CD8-positive, alpha-beta memory T cell (primary cell): ENCODE measurements at regions not wholly inside any gene's neighbourhood (a gene's known extent, or its start where the extent isn't known, plus 50 kb on each side); places are given as distances from the start of the nearest gene placed in this dataset.

Experiments
- CTCF ChIA-PET: fragments of 350-600 bp; sonication (Branson Sonifier 250); formaldehyde crosslinking; loops from one replicate; lab custom pipeline; 2021; ENCODE audit warnings: antibody characterized with exemption; lab: Charles Lee
- POLR2A ChIA-PET: fragments of 350-600 bp; sonication (Branson Sonifier 250); formaldehyde crosslinking; loops from one replicate; lab custom pipeline; 2021; ENCODE audit warnings: antibody characterized with exemption; lab: Charles Lee
- DNase-seq, 5 donors: peaks; one replicate each; pipeline versions ENCODE4 v3.0.0 to v3.0.0-alpha.2; 2020 to 2022; ENCODE audit warnings: mixed read lengths in 1 of 5
- H3K27ac ChIP-seq: one replicate; pipeline ENCODE4 v1.7.0; 2013; ENCODE audit warnings: low read depth, mild to moderate bottlenecking, low read length, moderate library complexity
- H3K27me3 ChIP-seq: 2 replicates; pipeline ENCODE4 v1.7.0; 2013; ENCODE audit warnings: low read length, mild to moderate bottlenecking; ENCODE audit not compliant: insufficient read depth, poor library complexity, severe bottlenecking
- H3K36me3 ChIP-seq: 2 replicates; pipeline ENCODE4 v1.7.0; 2013; ENCODE audit warnings: mild to moderate bottlenecking, low read length, moderate library complexity; ENCODE audit not compliant: insufficient read depth
- H3K4me1 ChIP-seq: 2 replicates; pipeline ENCODE4 v1.7.0; 2013; ENCODE audit warnings: mild to moderate bottlenecking, low read length, moderate library complexity; ENCODE audit not compliant: insufficient read depth
- H3K4me3 ChIP-seq: 2 replicates; pipeline ENCODE4 v1.7.0; 2013; ENCODE audit warnings: mild to moderate bottlenecking, low read length
- H3K9me3 ChIP-seq: 2 replicates; pipeline ENCODE4 v1.7.0; 2013; ENCODE audit warnings: mild to moderate bottlenecking, low read length
- H3K27ac Mint-ChIP-seq, 8 donors: one replicate each; pipeline ENCODE4 v1.8.0; 2020 to 2021; ENCODE audit warnings: mixed read lengths in 8 of 8, mild to moderate bottlenecking in 6 of 8, inconsistent platforms in 3 of 8, moderate library complexity in 3 of 8
- H3K27me3 Mint-ChIP-seq, 2 donors: one replicate each; pipeline ENCODE4 v1.8.0; 2020 to 2021; ENCODE audit warnings: mixed read lengths in 2 of 2, mild to moderate bottlenecking in 1 of 2, moderate library complexity in 1 of 2
- H3K36me3 Mint-ChIP-seq, 3 donors: one replicate each; pipeline ENCODE4 v1.8.0; 2020 to 2021; ENCODE audit warnings: mixed read lengths in 3 of 3, inconsistent platforms in 1 of 3, mild to moderate bottlenecking in 1 of 3
- H3K4me1 Mint-ChIP-seq, 3 donors: one replicate each; pipeline ENCODE4 v1.8.0; 2020 to 2021; ENCODE audit warnings: mixed read lengths in 3 of 3, inconsistent platforms in 1 of 3, mild to moderate bottlenecking in 1 of 3
- H3K4me3 Mint-ChIP-seq, 7 donors: one replicate each; pipeline ENCODE4 v1.8.0; 2020 to 2021; ENCODE audit warnings: mixed read lengths in 7 of 7, mild to moderate bottlenecking in 6 of 7, moderate library complexity in 4 of 7, inconsistent platforms in 2 of 7
- H3K9me3 Mint-ChIP-seq, 5 donors: one replicate each; pipeline ENCODE4 v1.8.0; 2020 to 2022; ENCODE audit warnings: mixed read lengths in 5 of 5, mild to moderate bottlenecking in 3 of 5, moderate library complexity in 2 of 5, inconsistent platforms in 1 of 5

DNA sequence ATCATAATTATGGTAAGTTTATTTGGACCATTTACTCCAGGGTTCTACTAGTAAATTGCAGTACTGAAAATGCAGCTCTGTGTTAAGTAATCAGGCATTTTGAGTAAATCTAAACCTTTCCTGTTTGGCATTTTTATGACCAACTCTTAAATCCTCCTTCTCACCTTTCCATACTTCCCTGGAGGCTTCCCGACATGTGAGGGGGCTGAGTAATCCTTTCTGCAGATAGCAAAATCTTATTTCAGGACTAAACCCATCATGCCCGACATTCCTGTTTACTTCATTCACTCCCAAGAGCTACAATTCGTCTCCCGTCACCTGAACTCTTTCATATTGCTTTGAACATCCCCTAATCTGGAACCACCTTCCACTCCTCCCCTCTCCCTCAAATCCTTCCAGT, 296.6 kb downstream of the IKZF2 start:
- Mint-ChIP-seq H3K27ac (no peak overlapping the region), H3K9me3 (peaks cover 0 to 10% (median 5%) of the 10 kb centered on the region in 5 donors), H3K4me1 (peaks cover 0 to 4% (median 0%) of the 10 kb centered on the region in 3 donors), H3K4me3 (no peak overlapping the region), H3K36me3 (peaks cover 0 to 12% (median 0%) of the 10 kb centered on the region in 3 donors), H3K27me3 (no peaks in the 10 kb centered on the region)
- ChIA-PET CTCF (no interaction called here), POLR2A (no interaction called here)
- Histone ChIP-seq H3K36me3 (no peaks in the 10 kb centered on the region), H3K4me3 (no peak overlapping the region), H3K9me3 (no peaks in the 10 kb centered on the region), H3K4me1 (no peaks in the 10 kb centered on the region), H3K27me3 (no peaks in the 10 kb centered on the region), H3K27ac (no peak overlapping the region)
- no peak for DNase-seq

DNA sequence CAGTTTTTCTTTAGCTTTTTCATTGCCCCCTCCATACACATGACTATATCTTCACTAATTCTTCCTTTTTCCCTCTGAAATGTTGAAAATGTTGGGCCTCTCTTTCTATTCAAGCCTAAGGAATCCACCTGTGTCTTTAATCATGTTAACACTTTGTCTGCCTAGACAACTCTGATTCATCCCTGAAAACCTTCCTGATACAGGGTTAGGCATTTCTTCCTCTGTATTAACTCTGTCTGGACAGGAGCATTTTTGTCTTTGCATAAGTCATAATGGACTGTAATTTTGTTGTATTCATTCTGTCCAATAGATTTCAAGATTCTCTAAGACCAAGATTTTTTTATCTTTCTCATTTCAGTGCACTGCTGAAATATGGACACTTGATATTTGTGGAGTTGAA, 297.3 kb downstream of the IKZF2 start:
- Mint-ChIP-seq H3K4me1 (peaks cover 0 to 4% (median 0%) of the 10 kb centered on the region in 3 donors), H3K4me3 (no peak overlapping the region), H3K27ac (no peak overlapping the region), H3K36me3 (peaks cover 0 to 6% (median 0%) of the 10 kb centered on the region in 3 donors), H3K27me3 (no peaks in the 10 kb centered on the region), H3K9me3 (peaks cover 0 to 5% (median 4%) of the 10 kb centered on the region in 5 donors)
- no peaks in the 10 kb centered on the region for H3K9me3 ChIP-seq
- CTCF ChIA-PET: no interaction called here
- H3K27ac ChIP-seq: no peak overlapping the region
- DNase-seq: no peak
- H3K4me1 ChIP-seq: no peaks in the 10 kb centered on the region
- no peak overlapping the region for H3K4me3 ChIP-seq
- no peaks in the 10 kb centered on the region for H3K36me3 ChIP-seq
- POLR2A ChIA-PET: no interaction called here
- no peaks in the 10 kb centered on the region for H3K27me3 ChIP-seq

DNA sequence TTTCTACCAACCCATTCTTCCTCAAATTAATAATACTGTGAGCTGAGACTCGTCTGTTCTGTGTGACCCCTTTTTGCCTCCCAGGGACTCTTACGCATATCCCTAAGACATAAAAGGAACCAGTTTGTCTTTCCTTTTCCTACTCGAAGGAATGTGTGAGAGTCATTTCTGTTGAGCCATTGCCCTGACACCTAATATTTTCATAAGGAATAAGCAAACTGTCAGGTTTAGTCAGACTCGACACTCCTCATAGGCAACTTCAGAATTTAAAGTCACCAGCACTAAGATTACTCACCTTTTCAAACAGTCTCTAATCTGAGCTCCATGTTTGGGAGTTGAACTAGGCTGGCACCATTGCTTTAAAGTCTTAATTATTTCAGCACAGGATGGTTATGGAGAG, 305.5 kb downstream of the IKZF2 start:
- no peaks in the 10 kb centered on the region for H3K27me3 Mint-ChIP-seq
- no peaks in the 10 kb centered on the region for H3K9me3 ChIP-seq
- peaks cover 0 to 8% (median 4%) of the 10 kb centered on the region in 3 donors for H3K36me3 Mint-ChIP-seq
- no peak for DNase-seq
- no peak overlapping the region for H3K4me3 ChIP-seq
- H3K27ac ChIP-seq: no peak overlapping the region
- H3K27ac Mint-ChIP-seq: no peak overlapping the region
- H3K4me1 ChIP-seq: no peaks in the 10 kb centered on the region
- H3K4me1 Mint-ChIP-seq: peaks cover 0 to 7% (median 1%) of the 10 kb centered on the region in 3 donors
- H3K4me3 Mint-ChIP-seq: no peak overlapping the region
- H3K27me3 ChIP-seq: no peaks in the 10 kb centered on the region
- no peaks in the 10 kb centered on the region for H3K36me3 ChIP-seq
- ChIA-PET CTCF (no interaction called here), POLR2A (no interaction called here)
- peaks cover 0 to 5% (median 0%) of the 10 kb centered on the region in 5 donors for H3K9me3 Mint-ChIP-seq

DNA sequence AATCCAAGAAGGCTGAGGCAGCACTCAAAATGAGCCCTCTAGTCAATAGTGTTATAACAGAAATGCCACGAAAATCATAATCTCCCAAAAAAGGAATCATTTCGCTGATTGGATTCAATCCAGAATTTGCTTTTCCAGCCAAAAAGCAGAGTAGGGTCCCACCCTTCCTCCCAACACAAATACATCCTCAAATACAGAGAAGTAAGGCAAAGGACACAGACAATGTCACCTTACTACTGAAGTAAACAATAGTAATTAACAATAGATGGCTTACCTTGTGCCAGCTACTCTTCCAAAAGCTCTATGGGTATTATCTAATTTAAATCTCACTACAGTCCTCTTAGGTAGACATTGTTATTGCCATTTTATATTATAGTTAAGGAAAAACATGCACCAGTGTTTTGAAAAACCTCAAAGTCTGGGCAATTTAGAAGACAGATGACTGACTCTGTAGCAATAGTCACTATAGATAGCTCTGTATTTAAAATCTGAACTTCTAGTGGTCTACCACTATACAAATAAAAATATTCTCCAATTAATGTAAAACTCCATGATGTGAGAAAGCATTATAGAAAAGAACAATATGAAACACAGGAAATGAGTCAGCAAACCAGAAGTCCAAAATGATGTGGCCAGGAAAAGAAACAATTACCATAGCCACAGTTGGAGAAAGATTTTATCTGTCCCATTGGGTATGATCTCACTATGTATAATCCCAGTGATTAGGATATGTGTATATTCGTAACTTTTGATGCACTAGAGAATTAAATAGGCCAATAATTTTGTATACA, 305.0 kb upstream of the ERBB4 start:
- Histone ChIP-seq H3K9me3 (no peaks in the 10 kb centered on the region), H3K36me3 (no peaks in the 10 kb centered on the region), H3K27me3 (no peaks in the 10 kb centered on the region), H3K27ac (no peak overlapping the region), H3K4me3 (no peak overlapping the region), H3K4me1 (no peaks in the 10 kb centered on the region)
- Mint-ChIP-seq H3K4me1 (peaks cover 0 to 7% (median 1%) of the 10 kb centered on the region in 3 donors), H3K36me3 (peaks cover 0 to 8% (median 4%) of the 10 kb centered on the region in 3 donors), H3K27me3 (no peaks in the 10 kb centered on the region), H3K9me3 (peaks cover 0 to 5% (median 0%) of the 10 kb centered on the region in 5 donors), H3K4me3 (no peak overlapping the region), H3K27ac (no peak overlapping the region)
- POLR2A ChIA-PET: no interaction called here
- no peak for DNase-seq
- CTCF ChIA-PET: no interaction called here

DNA sequence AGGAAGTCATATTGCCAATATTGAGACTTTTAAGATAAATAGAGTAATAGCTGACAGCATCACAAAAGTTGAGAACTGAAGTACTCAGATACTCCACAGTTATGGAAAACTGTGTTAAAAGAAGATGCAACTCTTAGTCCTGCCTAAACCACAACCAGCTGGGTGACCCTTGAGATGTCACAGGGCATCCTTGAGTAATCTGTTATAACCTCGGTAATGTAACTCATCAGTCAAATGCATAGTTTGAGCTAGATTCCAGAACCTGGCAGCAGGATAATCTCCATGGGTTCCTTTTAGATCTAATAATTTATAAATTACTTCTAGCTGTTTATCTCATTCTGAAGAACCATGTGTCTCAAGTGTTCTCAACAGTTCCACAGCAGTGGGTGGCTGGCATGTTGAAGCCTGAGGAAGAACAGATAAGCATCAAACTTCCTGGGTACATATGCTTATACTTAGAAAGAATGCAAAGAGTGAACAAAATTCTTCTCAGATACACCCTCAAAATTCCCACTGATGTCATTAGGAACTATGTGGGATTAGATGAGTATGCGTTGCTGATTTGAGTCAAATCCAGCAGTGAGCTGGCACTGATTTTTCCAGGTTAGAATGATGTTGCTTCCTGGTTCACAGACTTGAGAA, 304.1 kb upstream of the ERBB4 start:
- Mint-ChIP-seq H3K9me3 (peaks cover 0 to 5% (median 0%) of the 10 kb centered on the region in 5 donors), H3K36me3 (peaks cover 0 to 8% (median 4%) of the 10 kb centered on the region in 3 donors), H3K27ac (no peak overlapping the region), H3K27me3 (no peaks in the 10 kb centered on the region), H3K4me3 (no peak overlapping the region), H3K4me1 (peaks cover 0 to 7% (median 1%) of the 10 kb centered on the region in 3 donors)
- CTCF ChIA-PET: no interaction called here
- no peaks in the 10 kb centered on the region for H3K4me1 ChIP-seq
- POLR2A ChIA-PET: no interaction called here
- no peak for DNase-seq
- H3K36me3 ChIP-seq: no peaks in the 10 kb centered on the region
- H3K27ac ChIP-seq: no peak overlapping the region
- H3K4me3 ChIP-seq: no peak overlapping the region
- H3K27me3 ChIP-seq: no peaks in the 10 kb centered on the region
- H3K9me3 ChIP-seq: no peaks in the 10 kb centered on the region

DNA sequence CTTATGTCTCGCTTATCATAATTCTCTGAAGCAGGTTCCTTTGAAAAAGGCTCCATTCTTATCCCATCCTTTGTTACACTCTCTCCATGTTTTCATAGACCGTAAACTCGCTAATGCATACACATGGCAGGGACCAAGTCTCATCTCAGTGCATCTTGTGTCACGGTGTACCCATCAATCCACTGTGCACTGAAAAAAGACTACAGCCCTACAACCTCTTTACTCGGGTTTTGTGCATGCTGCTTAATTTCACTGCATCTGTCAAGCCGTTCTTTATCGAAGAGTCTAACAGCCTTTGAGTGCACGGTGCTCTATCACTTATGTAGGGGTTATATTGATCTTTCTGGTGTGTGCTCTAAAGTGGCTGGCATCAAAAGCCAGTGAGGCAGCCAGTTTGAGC, 302.9 kb upstream of the ERBB4 start:
- H3K27ac Mint-ChIP-seq: no peak overlapping the region
- ChIA-PET POLR2A (no interaction called here), CTCF (no interaction called here)
- H3K4me3 Mint-ChIP-seq: no peak overlapping the region
- no peak for DNase-seq
- Histone ChIP-seq H3K27me3 (no peaks in the 10 kb centered on the region), H3K4me3 (no peak overlapping the region), H3K9me3 (no peaks in the 10 kb centered on the region), H3K27ac (no peak overlapping the region), H3K4me1 (no peaks in the 10 kb centered on the region), H3K36me3 (no peaks in the 10 kb centered on the region)
- peaks cover 0 to 8% (median 4%) of the 10 kb centered on the region in 3 donors for H3K36me3 Mint-ChIP-seq
- peaks cover 0 to 2% (median 0%) of the 10 kb centered on the region in 5 donors for H3K9me3 Mint-ChIP-seq
- no peaks in the 10 kb centered on the region for H3K27me3 Mint-ChIP-seq
- H3K4me1 Mint-ChIP-seq: peaks cover 0 to 7% (median 1%) of the 10 kb centered on the region in 3 donors

DNA sequence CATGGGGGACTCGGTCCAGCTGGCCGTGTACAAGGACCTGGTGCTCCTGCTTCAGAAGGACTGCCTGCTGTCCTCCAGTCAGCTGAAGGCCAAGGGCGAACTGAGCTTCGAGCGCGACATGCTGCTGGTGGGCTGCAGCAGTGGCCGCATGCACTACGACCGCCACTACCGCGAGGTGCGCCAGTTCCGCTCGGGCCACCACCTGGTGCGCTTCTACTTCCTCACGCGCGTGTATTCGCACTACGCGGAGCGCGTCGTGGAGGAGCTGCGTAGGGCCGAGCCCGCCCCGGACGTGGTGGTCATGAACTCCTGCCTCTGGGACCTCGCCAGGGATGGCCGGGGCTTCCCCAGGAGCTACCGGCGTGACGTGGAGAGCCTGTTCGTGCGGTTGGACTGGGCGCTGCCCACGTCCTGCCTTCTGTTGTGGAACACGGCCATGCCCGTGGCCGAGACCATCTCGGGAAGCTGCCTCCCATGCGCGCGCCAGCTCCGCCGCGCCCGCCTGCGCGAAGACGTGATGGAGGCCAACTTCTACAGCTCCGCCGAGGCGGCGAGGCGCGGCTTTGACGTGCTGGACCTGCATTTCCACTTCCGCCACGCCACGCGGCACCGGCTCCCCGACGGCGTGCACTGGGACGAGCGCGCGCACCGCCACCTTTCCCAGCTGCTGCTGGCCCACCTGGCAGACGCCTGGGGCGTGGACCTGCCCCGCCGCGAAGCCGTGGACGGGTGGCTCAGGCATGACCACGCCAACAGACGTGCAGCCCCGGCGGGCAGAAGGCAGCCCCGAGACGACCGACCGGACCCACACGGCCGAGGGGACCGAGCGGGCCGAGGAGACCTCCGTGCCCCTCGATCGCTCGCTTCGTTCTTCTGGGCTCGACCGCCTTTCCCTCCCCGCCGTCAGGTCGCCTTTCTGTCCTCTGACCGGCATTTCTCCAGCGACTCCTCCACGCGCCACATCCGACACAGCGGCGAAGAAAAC, 293.9 kb upstream of the ERBB4 start:
- peak overlapping the region in 1 of 8 donors; percentile 75 for H3K27ac Mint-ChIP-seq
- CTCF ChIA-PET: no interaction called here
- peak in 1 of 5 donors; percentile 44 for DNase-seq
- POLR2A ChIA-PET: no interaction called here
- peaks cover 0 to 17% (median 5%) of the 10 kb centered on the region in 5 donors for H3K9me3 Mint-ChIP-seq
- Histone ChIP-seq H3K4me1 (no peaks in the 10 kb centered on the region), H3K4me3 (no peak overlapping the region), H3K27me3 (no peaks in the 10 kb centered on the region), H3K9me3 (no peaks in the 10 kb centered on the region), H3K27ac (no peak overlapping the region), H3K36me3 (no peaks in the 10 kb centered on the region)
- H3K4me3 Mint-ChIP-seq: no peak overlapping the region
- H3K4me1 Mint-ChIP-seq: no peaks in the 10 kb centered on the region
- H3K27me3 Mint-ChIP-seq: no peaks in the 10 kb centered on the region
- H3K36me3 Mint-ChIP-seq: peaks cover 0 to 8% (median 0%) of the 10 kb centered on the region in 3 donors
